ENCODE measurements at regions not wholly inside any gene's neighbourhood (a gene's known extent, or its start where the extent isn't known, plus 50 kb on each side); places are given as distances from the start of the nearest gene placed in this dataset.

GRCh38 chr18:78138983-78139496, 840.6 kb upstream of the SALL3 start:
- Histone ChIP-seq H3K27me3 (ENCODE audit: insufficient read depth, low read length) (no peaks in the 10 kb centered on the region), H3K79me2 (ENCODE audit: control insufficient read depth, insufficient read depth, low read length, unreplicated experiment) (no peaks in the 10 kb centered on the region), H2AFZ (ENCODE audit: low read length, unreplicated experiment) (no peak overlapping the region), H3K4me3 (ENCODE audit: low read depth, low read length) (no peak overlapping the region), H3K36me3 (ENCODE audit: insufficient read depth, low read length) (no peaks in the 10 kb centered on the region), H3K27ac (ENCODE audit: low read depth, low read length) (no peak overlapping the region), H3K4me1 (ENCODE audit: control insufficient read depth, insufficient read depth, low read length, unreplicated experiment) (no peaks in the 10 kb centered on the region)

- Histone ChIP-seq H3K27me3 (ENCODE audit: insufficient read depth, low read length) (no peaks in the 10 kb centered on the region), H3K79me2 (ENCODE audit: control insufficient read depth, insufficient read depth, low read length, unreplicated experiment) (no peaks in the 10 kb centered on the region), H2AFZ (ENCODE audit: low read length, unreplicated experiment) (no peak overlapping the region), H3K36me3 (ENCODE audit: insufficient read depth, low read length) (no peaks in the 10 kb centered on the region), H3K4me3 (ENCODE audit: low read depth, low read length) (no peak overlapping the region), H3K4me1 (ENCODE audit: control insufficient read depth, insufficient read depth, low read length, unreplicated experiment) (no peaks in the 10 kb centered on the region), H3K27ac (ENCODE audit: low read depth, low read length) (no peak overlapping the region)
These were observed 839.3 kb upstream of the SALL3 start for GRCh38 chr18:78140294-78140693.

GRCh38 chr18:78144669-78145068, 834.9 kb upstream of the SALL3 start:
- no peaks in the 10 kb centered on the region for H3K79me2 ChIP-seq (ENCODE audit: control insufficient read depth, insufficient read depth, low read length, unreplicated experiment)
- no peaks in the 10 kb centered on the region for H3K36me3 ChIP-seq (ENCODE audit: insufficient read depth, low read length)
- H3K27ac ChIP-seq (ENCODE audit: low read depth, low read length), result no peak overlapping the region
- H2AFZ ChIP-seq (ENCODE audit: low read length, unreplicated experiment), result no peak overlapping the region
- H3K27me3 ChIP-seq (ENCODE audit: insufficient read depth, low read length), result no peaks in the 10 kb centered on the region
- no peak overlapping the region for H3K4me3 ChIP-seq (ENCODE audit: low read depth, low read length)
- H3K4me1 ChIP-seq (ENCODE audit: control insufficient read depth, insufficient read depth, low read length, unreplicated experiment), result no peaks in the 10 kb centered on the region

GRCh38 chr18:78145096-78145495, 834.5 kb upstream of the SALL3 start:
- H3K27me3 ChIP-seq (ENCODE audit: insufficient read depth, low read length), result no peaks in the 10 kb centered on the region
- no peak overlapping the region for H3K4me3 ChIP-seq (ENCODE audit: low read depth, low read length)
- H3K27ac ChIP-seq (ENCODE audit: low read depth, low read length), result no peak overlapping the region
- no peaks in the 10 kb centered on the region for H3K79me2 ChIP-seq (ENCODE audit: control insufficient read depth, insufficient read depth, low read length, unreplicated experiment)
- H2AFZ ChIP-seq (ENCODE audit: low read length, unreplicated experiment), result no peak overlapping the region
- H3K4me1 ChIP-seq (ENCODE audit: control insufficient read depth, insufficient read depth, low read length, unreplicated experiment), result no peaks in the 10 kb centered on the region
- H3K36me3 ChIP-seq (ENCODE audit: insufficient read depth, low read length), result no peaks in the 10 kb centered on the region

- no peaks in the 10 kb centered on the region for H3K27me3 ChIP-seq (ENCODE audit: insufficient read depth, low read length)
- no peaks in the 10 kb centered on the region for H3K4me1 ChIP-seq (ENCODE audit: control insufficient read depth, insufficient read depth, low read length, unreplicated experiment)
- no peak overlapping the region for H3K27ac ChIP-seq (ENCODE audit: low read depth, low read length)
- H3K79me2 ChIP-seq (ENCODE audit: control insufficient read depth, insufficient read depth, low read length, unreplicated experiment), result no peaks in the 10 kb centered on the region
- H3K4me3 ChIP-seq (ENCODE audit: low read depth, low read length), result no peak overlapping the region
- no peaks in the 10 kb centered on the region for H3K36me3 ChIP-seq (ENCODE audit: insufficient read depth, low read length)
- no peak overlapping the region for H2AFZ ChIP-seq (ENCODE audit: low read length, unreplicated experiment)
These were observed 833.2 kb upstream of the SALL3 start for GRCh38 chr18:78146136-78147085.

- no peaks in the 10 kb centered on the region for H3K4me1 ChIP-seq (ENCODE audit: control insufficient read depth, insufficient read depth, low read length, unreplicated experiment)
- H3K27me3 ChIP-seq (ENCODE audit: insufficient read depth, low read length), result no peaks in the 10 kb centered on the region
- no peak overlapping the region for H3K27ac ChIP-seq (ENCODE audit: low read depth, low read length)
- H3K79me2 ChIP-seq (ENCODE audit: control insufficient read depth, insufficient read depth, low read length, unreplicated experiment), result no peaks in the 10 kb centered on the region
- no peaks in the 10 kb centered on the region for H3K36me3 ChIP-seq (ENCODE audit: insufficient read depth, low read length)
- no peak overlapping the region for H2AFZ ChIP-seq (ENCODE audit: low read length, unreplicated experiment)
- H3K4me3 ChIP-seq (ENCODE audit: low read depth, low read length), result no peak overlapping the region
These were observed 829.0 kb upstream of the SALL3 start for GRCh38 chr18:78150590-78150989.

- Histone ChIP-seq H3K4me1 (ENCODE audit: control insufficient read depth, insufficient read depth, low read length, unreplicated experiment) (no peaks in the 10 kb centered on the region), H2AFZ (ENCODE audit: low read length, unreplicated experiment) (no peak overlapping the region), H3K27me3 (ENCODE audit: insufficient read depth, low read length) (no peaks in the 10 kb centered on the region), H3K79me2 (ENCODE audit: control insufficient read depth, insufficient read depth, low read length, unreplicated experiment) (no peaks in the 10 kb centered on the region), H3K36me3 (ENCODE audit: insufficient read depth, low read length) (no peaks in the 10 kb centered on the region), H3K27ac (ENCODE audit: low read depth, low read length) (no peak overlapping the region), H3K4me3 (ENCODE audit: low read depth, low read length) (no peak overlapping the region)
These were observed 828.4 kb upstream of the SALL3 start for GRCh38 chr18:78151234-78151633.

GRCh38 chr18:78151948-78152725, 827.5 kb upstream of the SALL3 start:
- Histone ChIP-seq H2AFZ (ENCODE audit: low read length, unreplicated experiment) (no peak overlapping the region), H3K4me3 (ENCODE audit: low read depth, low read length) (no peak overlapping the region), H3K27ac (ENCODE audit: low read depth, low read length) (no peak overlapping the region), H3K27me3 (ENCODE audit: insufficient read depth, low read length) (no peaks in the 10 kb centered on the region), H3K36me3 (ENCODE audit: insufficient read depth, low read length) (no peaks in the 10 kb centered on the region), H3K4me1 (ENCODE audit: control insufficient read depth, insufficient read depth, low read length, unreplicated experiment) (no peaks in the 10 kb centered on the region), H3K79me2 (ENCODE audit: control insufficient read depth, insufficient read depth, low read length, unreplicated experiment) (no peaks in the 10 kb centered on the region)

GRCh38 chr18:78153362-78153761, 826.3 kb upstream of the SALL3 start:
- Histone ChIP-seq H3K27me3 (ENCODE audit: insufficient read depth, low read length) (no peaks in the 10 kb centered on the region), H2AFZ (ENCODE audit: low read length, unreplicated experiment) (no peak overlapping the region), H3K36me3 (ENCODE audit: insufficient read depth, low read length) (no peaks in the 10 kb centered on the region), H3K27ac (ENCODE audit: low read depth, low read length) (no peak overlapping the region), H3K4me3 (ENCODE audit: low read depth, low read length) (no peak overlapping the region), H3K79me2 (ENCODE audit: control insufficient read depth, insufficient read depth, low read length, unreplicated experiment) (no peaks in the 10 kb centered on the region), H3K4me1 (ENCODE audit: control insufficient read depth, insufficient read depth, low read length, unreplicated experiment) (no peaks in the 10 kb centered on the region)

- Histone ChIP-seq H3K79me2 (ENCODE audit: control insufficient read depth, insufficient read depth, low read length, unreplicated experiment) (no peaks in the 10 kb centered on the region), H3K27me3 (ENCODE audit: insufficient read depth, low read length) (no peaks in the 10 kb centered on the region), H3K36me3 (ENCODE audit: insufficient read depth, low read length) (no peaks in the 10 kb centered on the region), H3K27ac (ENCODE audit: low read depth, low read length) (no peak overlapping the region), H2AFZ (ENCODE audit: low read length, unreplicated experiment) (no peak overlapping the region), H3K4me1 (ENCODE audit: control insufficient read depth, insufficient read depth, low read length, unreplicated experiment) (no peaks in the 10 kb centered on the region), H3K4me3 (ENCODE audit: low read depth, low read length) (no peak overlapping the region)
These were observed 825.2 kb upstream of the SALL3 start for GRCh38 chr18:78154444-78154843.
